HG02798 (cell line): ENCODE measurements at regions not wholly inside any gene's neighbourhood (a gene's known extent, or its start where the extent isn't known, plus 50 kb on each side); places are given as distances from the start of the nearest gene placed in this dataset.
"Not testable (repeated sequence)": the region's sequence is repeated elsewhere in the genome, so short reads cannot be mapped to it uniquely, and the experiment has no call there.

Experiments
- ATAC-seq: cut with Tn5 transposase; IDR thresholded peaks from one replicate; pipeline ENCODE4 v1.9.1; 2021; ENCODE audit warnings: mild to moderate bottlenecking; ENCODE audit not compliant: unreplicated experiment, poor library complexity

DNA sequence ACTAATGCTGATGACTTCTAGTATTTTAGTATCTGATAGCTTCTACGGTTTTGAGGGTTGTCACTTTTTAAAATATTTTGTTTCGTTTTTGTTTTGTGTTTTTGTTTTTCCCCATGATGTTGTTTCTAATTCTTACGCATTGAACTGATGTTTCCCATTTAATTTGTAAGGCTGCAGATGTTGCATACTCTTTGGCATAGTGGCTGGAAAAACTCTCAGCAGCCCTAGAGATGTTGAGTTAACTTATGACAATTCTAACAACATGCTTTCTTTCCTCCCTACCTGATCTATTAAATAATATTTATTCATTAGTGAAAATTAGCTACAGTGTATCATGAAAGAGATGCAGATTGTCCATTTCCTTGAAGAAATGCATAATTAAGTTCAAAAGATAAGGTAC lies 559.3 kb upstream of the GRM7 start:
- no peak for ATAC-seq

DNA sequence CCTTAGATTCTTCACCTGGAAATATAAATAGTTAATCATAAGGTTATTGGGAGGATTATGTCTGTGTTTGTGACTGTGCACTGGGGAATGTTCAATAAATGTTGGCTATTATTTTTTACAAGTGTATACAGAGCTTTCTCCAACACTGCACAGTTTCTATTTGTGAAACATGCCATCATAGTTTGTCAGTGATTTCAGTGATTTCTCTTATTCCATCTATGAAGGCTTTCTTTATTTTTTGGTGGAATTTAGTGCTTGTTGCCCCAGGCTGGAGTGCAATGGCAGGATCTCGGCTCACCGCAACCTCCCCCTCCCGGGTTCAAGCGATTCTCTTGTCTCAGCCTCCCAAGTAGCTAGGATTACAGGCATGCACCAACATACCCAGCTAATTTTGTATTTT lies 545.0 kb upstream of the GRM7 start:
- no peak for ATAC-seq

DNA sequence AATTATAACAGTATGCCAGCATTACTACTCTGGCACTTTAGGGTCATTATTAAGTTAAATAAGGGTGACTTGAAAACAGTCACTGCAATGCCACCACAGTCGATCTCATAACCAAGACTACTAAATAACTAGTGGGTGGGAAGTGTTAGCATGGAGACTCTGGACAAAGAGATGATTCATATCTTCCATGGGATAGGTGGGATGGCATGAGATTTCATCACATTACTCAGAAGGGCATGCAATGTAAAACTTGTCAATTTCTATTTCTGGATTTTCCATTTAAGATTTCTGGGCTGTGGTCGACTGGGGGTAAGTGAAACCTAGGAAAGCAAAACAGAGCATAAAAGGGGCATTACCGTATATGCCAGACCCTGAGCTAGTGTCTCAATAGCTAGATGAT lies 538.9 kb upstream of the GRM7 start:
- ATAC-seq: no peak

DNA sequence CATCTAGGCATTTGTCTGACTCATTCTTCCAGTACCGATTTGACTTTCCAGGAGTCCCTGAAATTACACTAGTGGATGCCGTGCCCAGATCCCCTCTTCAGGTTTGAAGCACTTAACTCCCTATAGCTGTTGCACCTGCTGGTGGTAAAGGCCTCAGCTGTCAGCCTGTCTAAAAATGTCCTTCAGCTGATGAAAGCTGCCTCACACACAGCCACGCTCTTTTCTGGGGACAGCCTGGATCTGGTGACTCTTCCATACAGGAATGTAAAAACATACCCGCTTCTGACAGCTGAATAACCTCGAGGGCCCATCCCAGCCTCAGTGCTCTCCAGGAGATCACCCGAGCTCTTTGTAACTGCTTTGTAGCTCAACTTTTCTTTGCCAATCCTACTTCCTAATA lies 534.1 kb upstream of the GRM7 start:
- no peak for ATAC-seq

DNA sequence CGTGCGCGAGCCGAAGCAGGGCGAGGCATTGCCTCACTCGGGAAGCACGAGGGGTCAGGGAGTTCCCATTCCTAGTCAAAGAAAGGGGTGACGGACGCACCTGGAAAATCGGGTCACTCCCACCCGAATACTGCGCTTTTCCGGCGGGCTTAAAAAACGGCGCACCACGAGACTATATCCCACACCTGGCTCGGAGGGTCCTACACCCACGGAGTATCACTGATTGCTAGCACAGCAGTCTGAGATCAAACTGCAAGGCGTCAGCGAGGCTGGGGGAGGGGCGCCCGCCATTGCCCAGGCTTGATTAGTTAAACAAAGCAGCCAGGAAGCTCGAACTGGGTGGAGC lies 520.0 kb upstream of the GRM7 start:
- not testable (repeated sequence) for ATAC-seq

DNA sequence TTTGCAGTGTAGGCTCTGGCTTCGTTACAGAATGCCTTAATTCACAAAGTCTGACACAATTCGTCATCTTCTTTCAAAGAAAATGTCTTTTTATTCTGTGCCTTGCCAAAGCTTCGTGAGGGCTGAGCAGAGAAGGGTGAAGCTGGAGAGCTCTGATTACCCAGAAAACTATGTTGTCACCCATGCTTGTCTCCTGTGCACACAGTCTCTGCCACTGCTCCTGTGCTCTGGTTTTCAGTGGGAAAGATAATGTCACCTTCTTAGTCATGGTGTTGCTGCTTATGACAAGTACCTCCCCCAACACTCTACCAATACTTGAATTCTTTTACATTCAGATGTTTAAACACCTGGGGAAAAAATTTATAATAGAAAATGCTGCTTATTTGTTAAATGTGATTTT lies 509.2 kb upstream of the GRM7 start:
- no peak for ATAC-seq

DNA sequence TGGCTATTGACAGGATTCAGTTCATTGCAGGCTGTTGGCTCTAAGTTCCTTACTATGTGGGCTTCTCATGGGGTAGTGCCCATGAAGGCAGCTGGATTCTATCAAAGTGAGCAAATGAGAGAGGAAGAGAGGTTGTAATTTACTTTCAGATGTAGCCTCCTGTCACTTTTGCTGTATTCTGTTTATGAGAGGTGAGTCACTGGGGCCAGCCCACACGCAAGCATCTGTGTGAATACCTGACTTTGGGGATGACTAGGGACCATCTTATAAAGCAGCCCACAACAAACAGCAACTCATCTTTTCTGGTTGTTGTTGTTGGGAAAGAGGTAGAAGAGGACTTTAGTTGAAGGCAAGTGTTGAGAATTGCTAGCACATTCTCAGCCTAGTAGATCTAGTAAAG lies 506.3 kb upstream of the GRM7 start:
- ATAC-seq: no peak

DNA sequence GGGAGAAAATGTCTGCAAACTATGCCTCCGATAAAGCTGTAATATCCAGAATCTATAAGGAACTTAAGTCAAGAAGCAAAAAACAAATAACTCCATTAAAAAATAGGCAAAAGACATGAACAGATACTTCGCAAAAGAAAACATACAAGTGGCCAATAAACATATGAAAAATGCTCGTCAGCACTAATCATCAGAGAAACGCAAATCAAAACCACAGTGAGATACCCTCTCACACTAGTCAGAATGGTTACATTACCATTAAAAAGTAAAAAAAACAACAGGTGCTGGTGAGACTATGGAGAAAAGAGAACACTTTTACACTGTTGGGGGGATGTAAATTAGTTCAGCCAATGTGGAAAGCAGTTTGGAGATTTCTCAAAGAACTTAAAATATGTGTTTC lies 498.5 kb upstream of the GRM7 start:
- ATAC-seq: no peak

DNA sequence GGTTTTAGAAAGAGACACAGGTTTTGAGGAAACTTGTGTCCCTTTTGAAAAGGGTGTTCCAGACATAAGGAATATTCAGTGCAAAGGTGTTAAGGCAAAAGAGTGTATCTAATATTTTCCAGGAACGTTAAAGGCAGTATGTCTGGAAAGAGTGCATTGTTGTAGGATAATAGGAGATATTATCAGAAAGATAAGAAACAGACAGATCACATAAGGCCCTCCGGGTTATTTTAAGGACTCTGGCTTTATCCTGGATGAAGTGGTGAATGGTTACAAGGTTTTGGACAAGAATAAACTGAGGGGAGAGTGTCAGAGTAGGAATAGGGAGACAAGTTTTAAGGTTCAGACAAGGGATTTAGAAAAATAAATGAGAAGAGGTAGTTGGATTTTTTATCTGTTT lies 493.7 kb upstream of the GRM7 start:
- no peak for ATAC-seq

DNA sequence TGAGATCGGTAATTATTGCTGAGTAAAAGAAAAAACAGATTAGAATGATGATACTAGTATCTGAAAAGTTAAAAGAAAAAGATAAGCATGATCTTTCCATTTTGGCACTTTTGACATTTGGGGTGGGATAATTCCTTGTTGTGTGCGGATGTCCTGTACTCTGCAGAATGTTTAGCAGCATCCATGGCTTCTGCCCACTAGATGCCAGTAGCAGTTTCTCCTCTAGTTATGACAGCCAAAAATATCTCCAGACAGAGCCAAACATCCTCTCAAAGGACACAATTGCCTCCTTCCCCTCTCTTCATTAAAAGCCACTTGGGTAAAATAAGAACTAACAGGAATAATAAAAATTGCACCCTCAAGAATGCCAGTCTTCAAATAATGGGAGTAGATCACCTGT lies 468.8 kb upstream of the GRM7 start:
- ATAC-seq: no peak

DNA sequence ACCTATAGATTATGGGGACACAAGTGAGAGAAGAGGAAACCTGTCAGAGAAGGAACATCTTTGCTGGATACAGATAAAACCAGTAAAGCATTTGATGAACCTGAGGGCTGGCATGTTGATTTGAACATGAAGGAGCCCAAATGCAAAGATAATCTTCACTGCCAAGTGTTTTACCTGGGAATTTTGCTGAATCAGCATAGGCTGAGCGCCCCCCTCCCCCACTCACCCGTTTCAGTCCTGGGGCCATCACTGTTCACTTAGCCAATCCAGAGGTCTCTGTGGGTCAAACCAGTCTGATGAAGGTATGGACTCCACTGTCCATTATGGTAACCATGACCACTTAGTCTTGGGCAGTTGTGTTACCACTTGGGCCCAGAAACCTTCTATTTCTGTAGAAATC lies 466.0 kb upstream of the GRM7 start:
- ATAC-seq: no peak

DNA sequence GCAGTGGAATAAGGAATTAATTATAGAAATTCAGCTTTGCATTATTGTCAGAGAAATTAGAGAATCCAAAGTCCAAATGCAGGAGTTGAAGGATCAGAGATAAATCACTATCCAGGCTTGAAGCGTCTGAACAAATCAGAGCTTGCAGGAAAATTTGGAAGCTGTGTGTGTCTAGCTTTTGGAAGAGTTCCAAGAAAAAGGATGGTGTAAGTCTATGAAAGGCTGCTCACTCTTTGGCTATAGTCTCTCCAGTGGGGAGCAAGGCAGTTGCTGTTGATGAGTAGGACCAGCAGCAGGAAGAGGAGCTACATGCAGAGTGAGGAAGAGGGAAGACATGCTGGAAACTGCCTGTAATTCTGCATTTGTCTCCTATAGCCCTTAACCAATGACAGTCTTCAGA lies 464.3 kb upstream of the GRM7 start:
- no peak for ATAC-seq

DNA sequence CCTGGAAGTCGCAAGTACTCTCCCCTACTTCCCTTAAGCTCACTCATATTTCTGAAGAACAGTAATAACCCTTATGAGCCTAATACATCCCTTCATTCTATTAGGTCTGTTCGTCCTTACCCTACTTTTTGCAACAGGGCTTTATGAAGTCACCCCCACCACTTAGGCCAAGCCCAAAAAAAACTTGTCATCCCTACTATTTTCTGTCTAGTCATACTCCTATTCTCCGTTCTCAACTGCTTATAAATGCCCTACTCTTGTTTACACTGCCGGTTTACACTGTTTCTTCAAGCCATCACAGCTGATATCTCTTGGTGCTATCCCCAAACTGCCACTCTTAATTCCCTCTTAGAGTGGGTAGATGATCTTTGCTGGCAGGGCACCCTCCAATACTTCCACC lies 458.2 kb upstream of the GRM7 start:
- not testable (repeated sequence) for ATAC-seq

DNA sequence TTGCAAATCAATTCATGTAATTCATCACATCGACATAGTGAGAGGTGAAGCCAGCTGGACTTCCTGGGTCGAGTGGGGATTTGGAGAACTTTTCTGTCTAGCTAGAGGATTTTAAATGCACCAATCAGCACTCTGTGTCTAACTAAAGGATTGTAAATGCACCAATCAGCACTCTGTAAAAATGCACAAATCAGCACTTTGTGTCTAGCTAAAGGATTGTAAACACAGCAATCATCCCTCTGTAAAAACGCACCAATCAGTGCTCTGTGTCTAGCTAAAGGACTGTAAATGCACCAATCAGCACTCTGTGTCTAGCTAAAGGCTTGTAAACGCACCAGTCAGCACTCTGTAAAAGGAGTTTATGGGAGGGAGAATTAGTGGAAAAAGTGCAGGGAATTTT lies 454.0 kb upstream of the GRM7 start:
- ATAC-seq: not testable (repeated sequence)

DNA sequence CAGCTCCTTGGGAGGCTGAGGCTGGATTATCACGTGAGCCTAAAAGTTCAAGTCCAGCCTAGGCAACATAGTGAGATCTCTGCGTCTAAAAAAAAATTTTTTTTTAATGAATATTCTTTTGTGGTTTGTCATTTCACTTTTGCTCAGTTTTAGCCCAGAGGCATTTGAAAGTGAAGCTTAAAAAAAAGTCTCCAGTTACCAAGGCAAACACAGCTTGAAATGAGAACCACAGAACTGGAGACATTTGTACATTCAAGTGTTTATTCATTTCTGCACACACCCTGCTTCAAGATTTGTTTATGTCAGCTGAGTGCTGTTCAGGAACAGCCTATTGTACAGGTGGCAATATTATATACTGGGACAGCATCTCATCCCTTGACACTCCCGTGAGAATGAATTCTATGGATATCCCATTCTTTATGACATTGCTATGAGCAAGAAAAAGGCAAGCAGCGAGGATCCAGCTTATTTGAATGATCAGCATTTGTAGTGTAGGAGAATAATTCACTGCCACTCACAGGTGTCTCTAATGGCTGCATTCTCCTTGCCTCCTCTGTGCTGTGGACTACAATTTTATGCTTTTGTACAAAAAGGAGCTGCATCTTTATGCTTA lies 444.8 kb upstream of the GRM7 start:
- no peak for ATAC-seq

DNA sequence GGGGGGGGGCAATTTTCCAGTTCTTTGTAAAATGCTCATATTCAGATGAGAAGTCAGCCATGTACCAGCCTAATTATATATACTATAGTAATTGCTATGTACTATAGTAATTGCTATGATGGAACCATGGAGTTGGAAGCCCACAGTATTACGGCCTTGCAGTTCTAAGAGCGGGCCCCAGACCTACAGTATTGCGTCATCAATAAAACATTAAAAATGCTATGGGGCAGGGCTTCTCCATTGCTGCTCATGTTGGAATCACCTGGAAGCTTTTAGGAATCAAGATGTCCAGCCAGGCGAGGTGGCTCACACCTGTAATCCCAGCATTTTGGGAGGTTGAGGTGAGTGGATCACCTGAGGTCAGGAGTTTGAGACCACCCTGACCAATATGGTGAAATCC lies 443.7 kb upstream of the GRM7 start:
- ATAC-seq: no peak

DNA sequence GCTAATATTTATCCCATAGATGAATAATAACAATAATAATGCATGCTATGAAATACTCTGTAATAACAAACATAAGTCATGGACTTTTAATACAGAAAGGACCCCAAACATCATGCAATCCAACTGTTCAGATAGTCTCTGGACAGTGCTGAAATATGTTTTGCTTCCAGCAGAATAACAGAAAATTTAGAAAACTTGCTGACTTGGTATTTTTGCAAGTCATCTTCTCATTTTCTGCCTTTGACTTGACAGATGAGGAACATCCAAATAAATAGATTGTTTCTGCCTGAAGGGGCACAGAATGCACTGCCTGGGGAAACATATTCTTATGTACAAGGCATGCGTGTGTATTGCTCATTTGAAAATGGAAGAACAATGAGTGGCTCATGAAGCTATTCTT lies 442.4 kb upstream of the GRM7 start:
- ATAC-seq: no peak

DNA sequence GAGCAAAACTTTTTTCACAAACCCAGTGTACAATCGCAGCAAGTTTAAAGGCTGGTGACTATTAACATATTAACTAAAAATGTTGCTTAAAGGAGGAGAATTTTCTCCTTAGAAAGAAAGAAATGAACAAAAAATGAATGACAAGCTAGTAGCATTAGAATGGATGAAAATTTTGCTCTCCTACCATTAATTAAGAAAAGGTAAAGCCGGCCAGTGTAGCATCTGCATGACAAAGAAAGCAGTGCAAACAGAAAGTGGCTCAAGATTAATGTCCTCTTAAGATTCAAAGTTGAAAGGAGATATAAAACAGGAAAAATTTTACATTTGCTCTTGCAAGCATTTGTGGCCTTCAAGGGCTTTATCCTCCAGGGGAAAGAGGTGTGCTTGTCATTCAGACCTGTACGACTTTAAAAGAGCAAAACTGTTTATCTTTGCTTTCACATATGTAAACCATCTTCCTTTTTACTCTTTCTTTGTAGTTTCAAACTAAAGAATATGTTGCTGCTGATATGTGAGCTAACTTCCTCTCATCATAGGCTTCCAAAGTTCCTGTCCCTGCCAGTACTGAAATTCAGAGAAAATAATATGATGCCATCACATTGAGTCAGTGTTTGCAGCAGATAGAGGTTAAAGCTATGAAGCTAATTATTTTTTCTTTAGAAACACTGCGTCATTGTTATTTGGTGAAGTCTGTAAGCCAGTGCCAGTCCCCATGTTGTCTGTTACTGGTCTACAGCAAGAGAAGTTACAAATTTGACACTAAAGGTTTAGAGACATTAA lies 439.1 kb upstream of the GRM7 start:
- no peak for ATAC-seq

DNA sequence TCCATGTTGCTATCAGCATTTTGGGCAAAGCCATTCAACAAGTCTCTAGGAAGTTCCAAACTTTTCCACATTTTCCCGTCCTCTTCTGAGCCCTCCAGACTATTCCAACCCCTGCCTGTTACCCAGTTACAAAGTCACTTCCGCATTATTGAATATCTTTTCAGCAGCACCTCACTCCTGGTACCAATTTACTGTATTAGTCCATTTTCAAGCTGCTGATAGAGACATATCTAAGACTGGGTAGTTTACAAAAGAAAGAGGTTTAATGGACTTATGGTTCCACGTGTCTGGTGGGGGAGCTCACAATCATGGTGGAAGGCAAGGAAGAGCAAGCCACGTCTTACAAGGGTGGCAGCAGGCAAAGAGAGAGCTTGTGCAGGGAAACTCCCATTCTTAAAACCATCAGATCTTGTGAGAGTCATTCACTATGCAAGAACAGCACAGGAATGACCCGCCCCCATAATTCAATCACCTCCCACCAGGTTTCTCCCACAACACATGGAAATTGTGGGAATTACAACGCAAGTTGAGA lies 435.6 kb upstream of the GRM7 start:
- ATAC-seq: no peak

DNA sequence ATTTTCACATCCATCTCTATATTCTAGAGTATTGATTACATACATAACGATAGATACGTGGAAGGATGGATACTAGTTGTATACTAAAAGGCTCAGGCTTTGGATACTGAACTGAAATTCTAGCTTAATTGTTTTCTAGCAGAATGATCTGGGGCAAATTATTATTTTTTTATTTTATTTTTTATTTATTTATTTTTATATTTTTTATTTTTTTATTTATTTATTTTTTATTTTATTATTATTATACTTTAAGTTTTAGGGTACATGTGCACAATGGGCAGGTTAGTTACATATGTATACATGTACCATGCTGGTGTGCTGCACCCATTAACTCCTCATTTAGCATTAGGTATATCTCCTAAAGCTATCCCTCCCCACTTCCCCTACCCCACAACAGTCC lies 432.6 kb upstream of the GRM7 start:
- not testable (repeated sequence) for ATAC-seq

DNA sequence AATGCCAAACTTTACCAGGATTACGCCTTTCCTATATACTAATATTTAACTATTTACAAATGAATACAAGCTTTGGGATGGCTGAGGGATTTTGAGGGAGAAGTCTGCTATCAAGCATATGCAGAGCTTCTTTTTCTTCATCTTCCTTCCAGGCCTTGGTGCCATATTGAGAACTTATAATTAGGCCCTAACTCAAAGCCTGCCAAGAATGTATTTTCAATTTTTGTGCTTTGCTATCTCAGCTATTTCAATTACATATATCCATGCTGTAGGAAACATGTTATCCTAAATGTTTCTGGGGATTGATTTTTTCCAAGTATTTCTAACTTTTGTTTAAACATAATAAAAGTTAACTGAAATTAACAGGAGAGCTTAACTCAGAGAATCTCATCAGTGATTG lies 425.0 kb upstream of the GRM7 start:
- no peak for ATAC-seq

DNA sequence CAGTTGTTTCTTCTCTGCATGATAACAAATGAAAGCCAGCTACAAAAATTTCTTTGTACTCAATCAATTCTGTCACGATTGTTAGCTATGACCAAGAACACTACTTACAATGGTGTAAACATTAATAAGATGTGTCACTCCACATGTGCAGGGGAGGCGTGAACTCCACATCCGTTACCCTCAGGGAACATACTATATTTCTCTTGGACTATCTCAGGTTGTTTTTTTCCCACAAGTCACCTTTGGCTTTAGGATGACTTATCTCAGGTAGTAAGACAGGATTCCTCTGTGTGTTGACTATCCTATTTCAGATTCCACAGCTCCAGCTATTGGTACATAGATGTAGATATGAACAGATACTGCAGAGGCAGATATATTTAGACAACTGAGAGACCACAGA lies 423.3 kb upstream of the GRM7 start:
- no peak for ATAC-seq
